ENCODE measurements at regions not wholly inside any gene's neighbourhood (a gene's known extent, or its start where the extent isn't known, plus 50 kb on each side); places are given as distances from the start of the nearest gene placed in this dataset.

DNA sequence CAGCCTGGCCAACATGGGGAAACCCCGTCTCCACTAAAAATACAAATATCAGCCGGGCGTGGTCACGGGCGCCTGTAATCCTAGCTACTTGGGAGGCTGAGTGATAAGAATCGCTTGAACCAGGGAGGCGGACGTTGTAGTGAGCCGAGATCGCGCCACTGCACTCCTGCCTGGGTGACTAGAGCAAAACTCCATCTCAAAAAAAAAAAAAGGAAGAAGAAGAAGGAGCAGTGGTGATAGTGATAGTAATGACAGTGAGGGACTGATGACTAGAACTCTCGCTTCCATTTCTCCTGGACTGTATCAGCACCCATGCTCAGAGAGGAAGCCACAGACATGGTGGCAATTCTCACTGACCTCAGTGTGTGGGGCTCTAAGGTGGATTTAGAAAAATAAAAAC, 52.6 kb upstream of the CLINT1 start:
- no peak for DNase-seq (ENCODE audit: low read depth)
